Activated T-cell treated with anti-CD3 and anti-CD28 coated beads, Interleukin-2, amount 50 U/mL, for 72 hours (primary cell): ENCODE measurements at regions not wholly inside any gene's neighbourhood (a gene's known extent, or its start where the extent isn't known, plus 50 kb on each side); places are given as distances from the start of the nearest gene placed in this dataset.
A peak's percentile ranks its signal among the peaks of the same experiment; 100 is the strongest.
"Not testable (repeated sequence)": the region's sequence is repeated elsewhere in the genome, so short reads cannot be mapped to it uniquely, and the experiment has no call there.

ENCODE experiments used
- ATAC-seq, 2 donors: fragments of 150-1000 bp; cut with Tn5 transposase; replicated peaks in 1 of 2; 2 replicates each; pipeline ENCODE4 v1.10.0; 2021; ENCODE audit warnings: moderate library complexity in 2 of 2, mild to moderate bottlenecking in 1 of 2
- DNase-seq, 2 donors: peaks; one replicate each; pipeline ENCODE4 v3.0.0; 2021 to 2022; ENCODE audit warnings: mixed read lengths in 1 of 2
- H3K27ac Mint-ChIP-seq: one replicate; pipeline ENCODE4 v1.8.0; 2022; ENCODE audit warnings: mild to moderate bottlenecking, moderate library complexity, mixed read lengths
- H3K27me3 Mint-ChIP-seq: one replicate; pipeline ENCODE4 v1.8.0; 2022; ENCODE audit warnings: low read depth, mixed read lengths
- H3K36me3 Mint-ChIP-seq, 2 donors: one replicate each; pipeline ENCODE4 v1.8.0; 2022; ENCODE audit warnings: mixed read lengths in 2 of 2, mild to moderate bottlenecking in 1 of 2; ENCODE audit not compliant: insufficient read depth in 2 of 2
- H3K4me1 Mint-ChIP-seq: one replicate; pipeline ENCODE4 v1.8.0; 2022; ENCODE audit warnings: low read depth, mixed read lengths
- H3K4me3 Mint-ChIP-seq, 2 donors: one replicate each; pipeline ENCODE4 v1.8.0; 2022; ENCODE audit warnings: mild to moderate bottlenecking in 2 of 2, mixed read lengths in 2 of 2, moderate library complexity in 2 of 2
- H3K9me3 Mint-ChIP-seq, 2 donors: one replicate each; pipeline ENCODE4 v1.8.0; 2022; ENCODE audit warnings: mixed read lengths in 2 of 2

DNA sequence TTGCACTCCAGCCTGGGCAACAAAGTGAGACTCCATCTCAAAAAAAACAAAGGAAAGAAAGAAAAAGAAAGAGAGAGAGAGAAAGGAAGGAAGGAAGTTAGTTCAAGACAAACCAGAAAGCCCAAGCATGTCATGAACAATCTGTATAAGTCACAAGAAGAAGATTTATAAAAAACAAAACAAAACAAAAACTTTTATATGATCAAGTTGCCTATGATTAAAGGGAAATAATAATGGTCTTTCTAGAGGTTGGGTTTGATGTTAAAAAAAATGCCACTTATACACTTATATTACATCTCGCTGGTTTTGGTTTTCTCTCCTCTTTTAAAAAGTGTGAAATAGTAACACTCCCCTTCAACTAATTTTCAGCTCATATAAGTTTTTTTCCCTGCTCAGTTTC lies 146.2 kb upstream of the CARMIL1 start:
- DNase-seq, result no peak
- Mint-ChIP-seq H3K9me3 (peaks cover 3 to 4% of the 10 kb centered on the region in 2 donors), H3K27ac (peak overlapping the region; percentile 85), H3K4me1 (peaks cover 39% of the 10 kb centered on the region), H3K36me3 (peaks cover 40 to 81% of the 10 kb centered on the region in 2 donors), H3K4me3 (peak overlapping the region; percentile 72 to 82), H3K27me3 (no peaks in the 10 kb centered on the region)
- ATAC-seq, result no peak

DNA sequence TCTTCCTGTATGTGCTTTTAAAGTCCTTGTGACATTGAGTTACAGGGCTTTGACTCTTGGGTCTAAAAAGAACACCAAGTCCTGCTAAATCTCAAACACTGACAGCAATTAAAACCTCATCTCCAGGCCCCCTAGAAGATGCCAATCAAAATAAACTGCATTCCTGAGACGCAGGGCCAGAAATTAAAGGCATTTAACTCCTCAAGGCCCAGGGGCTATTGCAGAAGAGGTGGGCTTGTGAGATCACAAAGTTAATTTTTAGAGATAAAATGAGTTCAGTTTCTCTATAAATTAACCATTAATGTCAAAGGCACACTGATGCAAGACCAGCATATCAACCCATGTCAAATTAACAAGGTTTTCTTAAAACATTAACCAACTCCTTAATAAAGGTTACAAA lies 145.6 kb upstream of the CARMIL1 start:
- H3K27me3 Mint-ChIP-seq, result no peaks in the 10 kb centered on the region
- no peak for ATAC-seq
- peaks cover 42% of the 10 kb centered on the region for H3K4me1 Mint-ChIP-seq
- peaks cover 3 to 4% of the 10 kb centered on the region in 2 donors for H3K9me3 Mint-ChIP-seq
- peaks cover 42 to 81% of the 10 kb centered on the region in 2 donors for H3K36me3 Mint-ChIP-seq
- no peak for DNase-seq
- no peak overlapping the region for H3K27ac Mint-ChIP-seq
- H3K4me3 Mint-ChIP-seq, result peak overlapping the region; percentile 33 to 82

DNA sequence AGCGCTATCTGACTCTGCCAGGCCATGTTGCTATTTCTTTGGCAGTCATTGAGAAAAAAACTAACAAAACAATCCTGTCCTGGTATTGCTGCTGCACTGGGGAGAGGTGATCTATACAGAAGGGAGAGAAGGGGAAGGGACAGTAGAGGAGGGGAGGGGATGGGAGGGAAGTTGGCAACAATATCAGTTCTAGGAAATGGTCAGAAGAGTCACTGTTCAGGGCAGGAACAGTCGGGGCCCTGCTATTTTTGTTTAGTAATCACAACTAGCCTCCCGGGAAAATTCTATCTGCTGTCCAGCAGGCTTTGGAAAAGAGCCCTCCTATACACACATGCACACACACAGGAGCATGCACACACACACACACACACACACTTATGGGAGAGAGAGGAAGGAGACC lies 142.3 kb upstream of the CARMIL1 start:
- Mint-ChIP-seq H3K4me3 (peak overlapping the region; percentile 87 to 90), H3K4me1 (peaks cover 39% of the 10 kb centered on the region), H3K27me3 (no peaks in the 10 kb centered on the region), H3K27ac (peak overlapping the region; percentile 93), H3K9me3 (peaks cover 3 to 4% of the 10 kb centered on the region in 2 donors), H3K36me3 (peaks cover 32 to 60% of the 10 kb centered on the region in 2 donors)
- no peak for DNase-seq
- no peak for ATAC-seq

DNA sequence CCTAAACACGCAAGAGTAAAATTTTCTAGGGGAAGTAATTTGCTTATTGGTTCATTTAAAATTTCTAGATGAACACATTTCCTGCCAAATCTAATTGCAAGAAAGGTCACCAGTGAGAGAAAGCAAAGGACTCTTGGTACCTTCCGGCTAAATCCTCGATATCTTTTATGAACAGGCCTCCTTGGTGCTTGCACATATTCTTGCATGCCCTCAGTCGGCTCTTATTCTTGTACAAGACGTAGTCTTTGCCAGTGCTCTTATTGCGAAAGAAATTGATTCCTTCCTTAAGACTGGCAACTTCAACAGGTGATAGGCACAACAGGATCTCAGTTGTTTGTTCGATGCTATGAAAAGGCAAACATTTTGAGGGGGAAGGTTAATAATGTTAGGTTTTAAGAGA lies 141.7 kb upstream of the CARMIL1 start:
- H3K27me3 Mint-ChIP-seq, result no peaks in the 10 kb centered on the region
- DNase-seq (no peak), ATAC-seq (no peak)
- peak overlapping the region; percentile 87 to 90 for H3K4me3 Mint-ChIP-seq
- peaks cover 3% of the 10 kb centered on the region in 2 donors for H3K9me3 Mint-ChIP-seq
- H3K36me3 Mint-ChIP-seq, result peaks cover 30 to 55% of the 10 kb centered on the region in 2 donors
- peaks cover 38% of the 10 kb centered on the region for H3K4me1 Mint-ChIP-seq
- H3K27ac Mint-ChIP-seq, result peak overlapping the region; percentile 93

DNA sequence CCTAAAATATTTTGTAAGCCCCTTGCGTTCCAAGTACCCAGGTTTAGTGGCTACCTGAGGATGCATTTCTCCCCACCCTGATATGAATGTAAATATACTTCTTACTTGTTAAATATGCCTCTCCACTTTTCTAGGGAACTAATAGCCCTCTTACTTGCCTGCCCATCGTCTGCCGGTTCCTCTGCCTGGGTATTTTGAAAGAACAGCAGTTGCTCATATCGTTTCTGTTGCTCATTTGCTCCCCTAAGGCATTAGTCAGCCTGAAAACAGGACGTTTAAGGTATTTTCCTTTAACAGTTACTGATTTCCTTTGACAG lies 141.3 kb upstream of the CARMIL1 start:
- H3K36me3 Mint-ChIP-seq, result peaks cover 26 to 51% of the 10 kb centered on the region in 2 donors
- peaks cover 38% of the 10 kb centered on the region for H3K4me1 Mint-ChIP-seq
- H3K27ac Mint-ChIP-seq, result peak overlapping the region; percentile 93
- peaks cover under 1 to 1% of the 10 kb centered on the region in 2 donors for H3K9me3 Mint-ChIP-seq
- no peak for ATAC-seq
- DNase-seq, result no peak
- H3K4me3 Mint-ChIP-seq, result peak overlapping the region; percentile 87 to 90
- no peaks in the 10 kb centered on the region for H3K27me3 Mint-ChIP-seq

DNA sequence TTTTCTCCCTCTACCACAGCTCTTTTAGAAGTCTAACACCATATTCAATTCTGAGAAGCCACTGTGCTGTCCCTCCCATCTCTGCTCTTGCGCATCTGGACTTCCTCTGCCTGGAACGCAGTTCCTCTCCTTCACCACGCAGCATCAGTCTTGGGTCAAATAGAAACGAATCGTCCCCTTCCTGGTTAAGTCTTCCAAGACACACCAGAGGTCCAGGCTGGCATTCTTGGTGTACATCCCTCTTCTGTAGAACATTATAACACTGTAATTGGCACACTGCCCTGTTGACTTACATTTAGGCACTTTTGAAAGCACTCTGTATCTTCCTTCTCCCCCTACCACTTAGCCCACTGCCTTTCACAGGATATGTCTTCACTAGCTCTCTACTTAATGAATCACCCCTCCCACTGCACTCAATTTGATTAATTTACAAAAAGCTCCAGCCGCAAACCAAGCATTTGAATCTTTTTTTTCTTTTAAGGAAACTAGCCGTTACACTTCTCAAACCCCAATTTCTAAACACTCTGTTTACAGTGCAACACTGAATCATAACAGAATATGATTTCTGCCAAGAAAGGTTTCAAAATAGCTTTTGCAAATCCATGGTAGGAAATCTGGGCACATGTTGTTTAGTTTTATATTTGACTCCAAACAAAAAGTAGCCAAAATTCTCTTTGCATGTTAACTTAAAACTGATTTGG lies 140.8 kb upstream of the CARMIL1 start:
- peak; percentile 75 to 81 for DNase-seq
- Mint-ChIP-seq H3K9me3 (peaks cover 0 to 1% of the 10 kb centered on the region in 2 donors), H3K4me1 (peaks cover 38% of the 10 kb centered on the region), H3K27ac (peak overlapping the region; percentile 93), H3K4me3 (peak overlapping the region; percentile 87 to 90), H3K27me3 (no peaks in the 10 kb centered on the region), H3K36me3 (peaks cover 22 to 46% of the 10 kb centered on the region in 2 donors)
- peak; percentile 92 for ATAC-seq

DNA sequence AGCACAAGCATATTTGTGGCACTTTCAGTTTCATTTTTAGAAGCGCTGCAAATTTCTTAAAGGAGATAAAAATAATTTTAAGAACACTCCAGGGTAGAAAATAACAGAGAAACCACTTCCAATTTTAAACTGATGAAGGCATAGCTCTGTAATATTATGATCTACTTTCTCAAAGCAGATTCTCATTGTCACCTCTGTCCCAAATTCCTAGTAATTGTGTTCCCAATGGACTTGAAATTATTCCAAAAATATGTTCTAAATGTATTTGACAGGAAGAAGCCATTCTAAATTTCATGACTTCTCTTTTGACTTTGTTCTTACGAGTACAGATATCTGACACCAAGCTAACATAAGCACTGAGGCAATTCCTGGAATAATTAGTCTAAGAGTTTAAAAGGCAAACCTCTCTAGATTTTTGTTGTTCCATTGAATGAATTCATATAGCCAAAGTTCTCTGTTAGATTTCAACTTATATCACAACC lies 140.2 kb upstream of the CARMIL1 start:
- peaks cover 43% of the 10 kb centered on the region for H3K4me1 Mint-ChIP-seq
- no peak for ATAC-seq

DNA sequence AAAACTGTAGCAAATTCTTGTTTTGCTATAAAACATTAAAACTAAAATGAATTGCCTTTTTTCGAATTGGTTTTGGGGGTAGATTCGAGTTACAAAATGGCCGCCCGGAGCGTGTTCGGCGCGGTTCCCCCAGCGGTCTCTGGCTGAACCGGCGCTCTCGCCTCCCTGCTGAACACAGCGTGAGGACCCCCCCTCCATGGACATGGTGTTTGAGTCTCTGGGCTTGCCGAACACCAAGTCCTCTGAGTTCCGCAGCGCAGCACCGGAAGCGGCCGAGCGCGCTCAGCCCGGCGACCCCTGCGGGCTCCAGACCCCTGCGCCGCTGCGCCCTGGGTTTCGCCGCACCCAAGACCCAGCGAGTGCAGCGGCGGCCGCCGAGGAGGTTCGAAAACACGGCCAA lies 139.6 kb upstream of the CARMIL1 start:
- DNase-seq, H3K9me3 Mint-ChIP-seq, H3K27me3 Mint-ChIP-seq, ATAC-seq: not testable (repeated sequence)
- Mint-ChIP-seq H3K27ac (peak overlapping the region; percentile 93), H3K4me1 (peaks cover 44% of the 10 kb centered on the region), H3K4me3 (peak overlapping the region in 1 of 2 donors; percentile 90), H3K36me3 (peaks cover 19 to 35% of the 10 kb centered on the region in 2 donors)

More for the DNA sequence above, 140.2 kb upstream of the CARMIL1 start:
- H3K9me3 Mint-ChIP-seq, result peaks cover 0 to 1% of the 10 kb centered on the region in 2 donors
- H3K4me3 Mint-ChIP-seq, result peak overlapping the region; percentile 87 to 90
- H3K27me3 Mint-ChIP-seq, result no peaks in the 10 kb centered on the region
- no peak for DNase-seq
- peak overlapping the region; percentile 93 for H3K27ac Mint-ChIP-seq
- peaks cover 21 to 41% of the 10 kb centered on the region in 2 donors for H3K36me3 Mint-ChIP-seq

DNA sequence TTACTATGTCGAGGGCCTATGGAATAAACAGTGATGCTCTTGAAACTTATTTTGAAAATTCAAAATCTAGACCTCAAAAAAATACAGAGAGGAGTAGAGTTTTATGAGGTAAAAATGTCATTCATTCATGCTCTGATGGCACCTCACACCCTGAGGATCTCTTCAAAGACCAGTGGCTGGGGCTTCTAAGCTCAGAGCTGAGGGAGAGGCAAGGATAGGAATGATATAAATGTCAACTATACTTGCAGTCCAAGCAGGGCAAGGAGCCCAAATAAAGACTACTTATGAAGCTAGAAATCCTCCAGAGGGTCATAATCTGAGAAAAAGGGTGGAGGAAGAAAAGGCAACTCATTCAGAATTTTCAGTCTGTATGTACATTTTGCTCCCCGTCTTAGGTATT lies 136.7 kb upstream of the CARMIL1 start:
- Mint-ChIP-seq H3K27ac (no peak overlapping the region), H3K9me3 (no peaks in the 10 kb centered on the region), H3K36me3 (peaks cover 3 to 10% of the 10 kb centered on the region in 2 donors)

DNA sequence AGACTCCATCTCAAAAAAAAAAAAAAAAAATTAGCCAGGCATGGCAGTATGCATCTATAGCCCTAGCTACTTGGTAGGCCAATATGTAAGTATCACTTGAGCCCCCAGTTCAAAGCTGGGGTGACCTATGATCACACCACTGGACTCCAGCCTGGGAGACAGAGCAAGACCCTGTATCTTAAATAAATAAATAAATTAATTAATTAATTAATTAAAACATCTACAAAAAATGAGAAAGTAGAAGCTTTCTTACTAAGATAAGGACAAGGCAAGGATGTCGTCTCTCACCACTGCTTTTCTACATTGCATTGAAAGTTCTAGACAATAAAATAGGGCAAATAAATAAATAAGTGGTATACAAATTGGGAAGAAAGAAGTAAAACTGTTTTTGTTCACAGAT lies 134.3 kb upstream of the CARMIL1 start:
- Mint-ChIP-seq H3K9me3 (peaks cover 0 to 7% of the 10 kb centered on the region in 2 donors), H3K36me3 (peaks cover 3 to 14% of the 10 kb centered on the region in 2 donors), H3K27ac (no peak overlapping the region), H3K4me3 (no peak overlapping the region), H3K27me3 (no peaks in the 10 kb centered on the region), H3K4me1 (peaks cover 35% of the 10 kb centered on the region)
- DNase-seq (no peak), ATAC-seq (no peak)

More for the DNA sequence above, 136.7 kb upstream of the CARMIL1 start:
- ATAC-seq, result no peak
- Mint-ChIP-seq H3K27me3 (no peaks in the 10 kb centered on the region), H3K4me1 (peaks cover 49% of the 10 kb centered on the region), H3K4me3 (peak overlapping the region in 1 of 2 donors; percentile 29)
- no peak for DNase-seq

DNA sequence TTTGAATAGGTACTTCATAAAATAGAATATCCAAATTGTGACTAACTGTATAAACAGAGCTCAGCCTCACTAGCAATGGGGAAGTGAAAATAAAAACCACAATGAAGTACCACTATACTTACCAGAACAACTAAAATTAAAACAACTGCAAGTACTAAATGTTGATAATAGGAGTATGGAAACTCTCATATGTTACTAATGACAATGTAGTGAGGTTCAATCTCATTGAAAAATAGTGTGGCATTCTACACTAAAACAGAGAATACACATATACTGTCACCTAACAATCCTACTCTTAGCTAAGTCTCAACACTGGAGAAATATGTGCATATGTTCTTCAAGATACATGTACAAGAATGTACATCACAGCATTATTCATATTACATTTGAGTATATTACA lies 132.0 kb upstream of the CARMIL1 start:
- ATAC-seq, result peak; percentile 89 to 90
- Mint-ChIP-seq H3K4me1 (peaks cover 40% of the 10 kb centered on the region), H3K4me3 (peak overlapping the region in 1 of 2 donors; percentile 41)

DNA sequence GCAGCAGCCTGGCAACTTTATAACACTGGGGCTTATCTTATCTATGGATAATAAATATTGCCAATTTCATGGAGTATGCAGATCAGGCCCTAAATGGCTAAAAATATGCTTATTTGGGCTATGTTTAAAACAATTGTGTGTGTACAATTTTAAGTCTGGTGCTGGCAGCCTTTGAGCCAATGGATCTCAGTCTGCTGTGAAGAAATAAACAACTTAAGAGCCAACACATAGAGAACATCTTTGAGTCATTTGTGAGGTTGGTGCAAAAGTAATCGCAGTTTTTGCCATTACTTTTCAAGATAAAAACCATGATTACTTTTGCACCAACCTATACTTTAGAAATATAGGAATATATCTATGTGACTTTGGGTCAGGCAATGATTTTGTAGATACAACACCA lies 129.1 kb upstream of the CARMIL1 start:
- peaks cover 0 to 7% of the 10 kb centered on the region in 2 donors for H3K9me3 Mint-ChIP-seq
- ATAC-seq (no peak), DNase-seq (no peak)
- H3K27me3 Mint-ChIP-seq, result no peaks in the 10 kb centered on the region
- peaks cover 3 to 11% of the 10 kb centered on the region in 2 donors for H3K36me3 Mint-ChIP-seq
- H3K4me1 Mint-ChIP-seq, result peaks cover 29% of the 10 kb centered on the region
- no peak overlapping the region for H3K4me3 Mint-ChIP-seq
- H3K27ac Mint-ChIP-seq, result no peak overlapping the region

More for the DNA sequence above, 132.0 kb upstream of the CARMIL1 start:
- Mint-ChIP-seq H3K36me3 (peaks cover 3 to 11% of the 10 kb centered on the region in 2 donors), H3K27me3 (no peaks in the 10 kb centered on the region), H3K27ac (no peak overlapping the region), H3K9me3 (peaks cover 0 to 7% of the 10 kb centered on the region in 2 donors)
- DNase-seq, result no peak

DNA sequence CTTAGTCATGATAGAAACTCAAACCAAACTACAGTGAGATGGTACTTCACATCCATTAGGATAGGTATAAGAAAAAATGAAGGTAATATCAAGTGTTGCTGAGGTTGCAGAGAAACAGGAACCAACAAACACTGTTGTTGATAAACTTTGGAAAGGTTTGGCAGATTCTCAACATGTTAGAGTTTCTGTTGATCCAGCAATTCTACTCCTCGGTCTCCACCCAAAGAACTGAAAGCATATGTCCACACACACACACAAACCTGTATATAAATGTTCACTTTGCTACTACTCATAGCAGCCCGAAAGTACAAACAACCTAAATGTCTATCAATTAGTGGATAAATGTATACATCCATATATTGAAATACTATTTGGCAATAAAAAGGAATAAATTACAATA lies 128.3 kb upstream of the CARMIL1 start:
- Mint-ChIP-seq H3K36me3 (peaks cover 3 to 8% of the 10 kb centered on the region in 2 donors), H3K4me3 (no peak overlapping the region), H3K9me3 (peaks cover 0 to 7% of the 10 kb centered on the region in 2 donors), H3K4me1 (peaks cover 32% of the 10 kb centered on the region), H3K27me3 (no peaks in the 10 kb centered on the region), H3K27ac (no peak overlapping the region)
- DNase-seq (no peak), ATAC-seq (no peak)
